GM12878 (cell line): ENCODE measurements at regions not wholly inside any gene's neighbourhood (a gene's known extent, or its start where the extent isn't known, plus 50 kb on each side); places are given as distances from the start of the nearest gene placed in this dataset.

Experiments
- ATAC-seq: fragments of 200-7000 bp; cut with Tn5 transposase; 3 replicates; pipeline ENCODE4 v1.9.1; 2020; ENCODE audit warnings: mild to moderate bottlenecking, moderate library complexity
- BruUV-seq: library from RNA; stranded (reverse); fragments of 400-500 nt; replicated peaks from 2 replicates; lab custom pipeline; 2021; lab: Mats Ljungman, UMichigan
- CTCF ChIA-PET: fragments of 300-600 bp; sonication (Branson Sonifier 250); formaldehyde crosslinking; extraction: SDS; loops from one replicate; lab custom pipeline; 2021; ENCODE audit warnings: inconsistent platforms; lab: Yijun Ruan, JAX
- POLR2A ChIA-PET: fragments of 350-600 bp; formaldehyde crosslinking; extraction: SDS; loops from one replicate; lab custom pipeline; 2021; ENCODE audit warnings: inconsistent platforms; lab: Charles Lee
- RAD21 ChIA-PET: fragments of 300-600 bp; sonication (Branson Sonifier 250); formaldehyde crosslinking; loops from one replicate; lab custom pipeline; 2023; ENCODE audit warnings: antibody characterized with exemption; ENCODE audit not compliant: unreplicated experiment; lab: Charles Lee
- SMC1A ChIA-PET: fragments of 300-600 bp; sonication (Branson Sonifier 250); formaldehyde crosslinking; loops from one replicate; lab custom pipeline; 2023; ENCODE audit not compliant: unreplicated experiment, uncharacterized antibody; lab: Charles Lee
- DNase-seq: peaks from one replicate; pipeline ENCODE4 v3.0.0-alpha.2; 2011; ENCODE audit warnings: low read depth, low spot score
- FAIRE-seq: peaks from 3 replicates; lab custom pipeline; 2011; peaks lifted over from hg19 to GRCh38; lab: Jason Lieb, UNC
- H2AFZ ChIP-seq: 2 replicates; pipeline ENCODE4 v1.6.0; 2011; ENCODE audit warnings: low read depth, low read length, control low read depth; ENCODE audit not compliant: control insufficient read depth
- H3K27ac ChIP-seq: 2 replicates; pipeline ENCODE4 v1.5.1; 2011; ENCODE audit warnings: control low read depth; ENCODE audit not compliant: control insufficient read depth, insufficient read depth
- H3K27me3 ChIP-seq, 2 experiments: replicated peaks in 1 of 2; 2 replicates each; pipeline versions ENCODE4 v1.6.0 to v1.6.1; 2011; ENCODE audit warnings: low read length in 1 of 2; ENCODE audit not compliant: control insufficient read depth in 2 of 2, insufficient read depth in 2 of 2
- H3K36me3 ChIP-seq, 2 experiments: 2 replicates each; pipeline ENCODE4 v1.5.1; 2011; ENCODE audit warnings: low read length in 1 of 2; ENCODE audit not compliant: control insufficient read depth in 2 of 2, insufficient read depth in 2 of 2
- H3K4me1 ChIP-seq: 2 replicates; pipeline ENCODE4 v1.6.1; 2011; ENCODE audit warnings: mild to moderate bottlenecking, low read length, moderate library complexity, mixed read lengths; ENCODE audit not compliant: control insufficient read depth, insufficient read depth
- H3K4me2 ChIP-seq: 2 replicates; pipeline ENCODE4 v1.6.0; 2011; ENCODE audit warnings: control low read depth; ENCODE audit not compliant: control insufficient read depth, insufficient read depth
- H3K4me3 ChIP-seq: fragments of 200-600 bp; sonication (generic); 2 replicates; pipeline ENCODE4 v1.5.1; 2016
- H3K79me2 ChIP-seq: 2 replicates; pipeline ENCODE4 v1.6.0; 2011; ENCODE audit warnings: low read length; ENCODE audit not compliant: control insufficient read depth, insufficient read depth
- H3K9ac ChIP-seq: 2 replicates; pipeline ENCODE4 v1.8.0; 2011; ENCODE audit warnings: low read length, control low read depth, mixed read lengths; ENCODE audit not compliant: control insufficient read depth, insufficient read depth
- H3K9me3 ChIP-seq: replicated peaks from 3 replicates; pipeline ENCODE4 v1.5.1; 2011; ENCODE audit warnings: mild to moderate bottlenecking, low read length; ENCODE audit not compliant: control insufficient read depth, insufficient read depth
- H4K20me1 ChIP-seq: 2 replicates; pipeline ENCODE4 v1.6.0; 2011; ENCODE audit not compliant: control insufficient read depth, insufficient read depth
- ASH2L ChIP-seq: fragments of 300-600, 200-600 bp; sonication (generic); IDR thresholded peaks from 2 replicates; pipeline ENCODE4 v1.6.1; 2017; ENCODE audit warnings: low read depth, mild to moderate bottlenecking, borderline replicate concordance
- CREM ChIP-seq: IDR thresholded peaks from 2 replicates; pipeline ENCODE4 v1.6.1; 2014; ENCODE audit warnings: antibody characterized with exemption, low read depth
- ESRRA ChIP-seq: IDR thresholded peaks from 2 replicates; pipeline ENCODE4 v1.6.1; 2012; ENCODE audit warnings: mild to moderate bottlenecking, low read length, improper control_type of control experiment
- KDM1A ChIP-seq: fragments of 200-600 bp; sonication (generic); IDR thresholded peaks from 2 replicates; pipeline ENCODE4 v1.6.1; 2016; ENCODE audit warnings: borderline replicate concordance
- LARP7 ChIP-seq: fragments of 450-650 bp; IDR thresholded peaks from 2 replicates; pipeline ENCODE4 v1.6.1; 2017; ENCODE audit warnings: mild to moderate bottlenecking
- NFIC ChIP-seq: IDR thresholded peaks from 2 replicates; pipeline ENCODE4 v1.6.1; 2012; ENCODE audit warnings: low read depth, mild to moderate bottlenecking, inconsistent platforms, low read length, moderate library complexity
- RAD51 ChIP-seq: fragments of 450-650 bp; IDR thresholded peaks from 2 replicates; pipeline ENCODE4 v1.6.1; 2016; ENCODE audit warnings: moderate library complexity, mild to moderate bottlenecking, inconsistent platforms
- SRF ChIP-seq, 2 experiments: IDR thresholded peaks; 2 replicates each; pipeline ENCODE4 v1.6.1; 2011; ENCODE audit warnings: low read depth in 2 of 2, low read length in 2 of 2, mild to moderate bottlenecking in 1 of 2, moderate library complexity in 1 of 2
- SUZ12 ChIP-seq: fragments of 200-600 bp; sonication (generic); IDR thresholded peaks from one replicate; pipeline ENCODE4 v1.6.1; 2018; ENCODE audit warnings: antibody characterized with exemption, mild to moderate bottlenecking; ENCODE audit not compliant: unreplicated experiment
- WGBS: methylation state at CpG from one replicate; pipeline ENCODE4 v1.1.6; 2016; ENCODE audit warnings: low lambda C conversion rate; ENCODE audit not compliant: insufficient replicate concordance, insufficient coverage; ENCODE audit errors: missing lambda C conversion rate; 5-methylcytosine and 5-hydroxymethylcytosine counted together
- in situ Hi-C: fragments of 300-500 bp; cut with MboI; formaldehyde crosslinking; loops from 9 replicates; pipeline ENCODE4 v1.14.3; 2018; ENCODE audit warnings: mixed read lengths
- intact Hi-C: fragments of 100-400 bp; cut with micrococcal nuclease; formaldehyde crosslinking; loops from one replicate; pipeline ENCODE4 v1.14.2; 2022; ENCODE audit not compliant: unreplicated experiment
- TF ChIP-seq, protein P1 (sequence below): IDR thresholded peaks from 2 replicates; pipeline ENCODE4 v1.6.1; 2011; ENCODE audit warnings: low read depth, mild to moderate bottlenecking, low read length, moderate library complexity, borderline replicate concordance; ENCODE audit errors: extremely low read depth
- TF ChIP-seq, protein P2 (sequence below): IDR thresholded peaks from 2 replicates; pipeline ENCODE4 v1.6.1; 2011; ENCODE audit warnings: borderline replicate concordance, low read depth, mild to moderate bottlenecking, moderate library complexity, low read length; ENCODE audit not compliant: insufficient read depth, poor library complexity, severe bottlenecking
- TF ChIP-seq, protein P3 (sequence below): fragments of 450-650 bp; IDR thresholded peaks from 2 replicates; pipeline ENCODE4 v1.6.1; 2018; ENCODE audit warnings: borderline replicate concordance, mild to moderate bottlenecking; ENCODE audit not compliant: partially characterized antibody
- TF ChIP-seq, protein P4 (sequence below): fragments of 450-650 bp; IDR thresholded peaks from 2 replicates; pipeline ENCODE4 v1.6.1; 2017; ENCODE audit warnings: mild to moderate bottlenecking
- TF ChIP-seq, protein P5 (sequence below): IDR thresholded peaks from 2 replicates; pipeline ENCODE4 v1.6.1; 2011; ENCODE audit warnings: mild to moderate bottlenecking, low read depth, low read length, moderate library complexity; ENCODE audit not compliant: insufficient replicate concordance

DNA sequence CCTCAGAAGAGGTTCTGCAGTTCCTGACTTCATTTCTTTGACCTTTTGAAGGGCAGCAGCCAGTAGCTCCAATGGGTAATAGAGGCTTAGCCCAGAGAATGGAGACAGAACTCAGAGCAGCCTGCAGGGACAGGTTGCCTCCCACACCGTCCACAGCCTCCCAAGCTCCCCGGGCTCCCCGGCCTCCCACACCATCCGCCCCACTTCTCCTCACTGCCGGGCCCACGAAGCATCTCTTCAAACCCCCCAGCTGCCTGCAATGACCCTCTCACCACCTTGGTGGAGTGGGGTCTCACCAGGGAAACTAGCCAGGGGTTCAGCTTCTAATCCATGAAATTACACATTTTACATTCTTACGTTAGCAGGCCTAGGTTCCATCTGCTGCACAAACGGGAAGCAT, 652.0 kb upstream of the SALL3 start:
- Histone ChIP-seq H3K36me3 (no peaks in the 10 kb centered on the region), H3K9me3 (no peaks in the 10 kb centered on the region), H3K4me3 (no peak overlapping the region), H3K9ac (no peak overlapping the region), H2AFZ (no peak overlapping the region), H3K79me2 (no peaks in the 10 kb centered on the region), H3K4me1 (no peaks in the 10 kb centered on the region), H3K27ac (no peak overlapping the region), H3K4me2 (no peak overlapping the region), H4K20me1 (no peaks in the 10 kb centered on the region), H3K27me3 (no peaks in the 10 kb centered on the region)
- BruUV-seq: no TSS peak
- DNase-seq: no peak
- FAIRE-seq: no peak
- ATAC-seq: no peak
- ChIA-PET CTCF (no interaction called here), RAD21 (no interaction called here), SMC1A (no interaction called here), POLR2A (no interaction called here)
- intact Hi-C loops (no loop called here), in situ Hi-C loops (no loop called here)
- WGBS: 47% methylated on average over 8 of the region's 8 CpGs
- TF ChIP-seq RAD51 (no peak), SRF (IDR thresholded peaks at IDR 0.05; ENCODE audit: low read depth in 2 of 2, low read length in 2 of 2) (no peak), KDM1A (no peak), CREM (no peak), LARP7 (no peak), ESRRA (no peak), ASH2L (no peak), SUZ12 (no peak), NFIC (no peak)
- TF ChIP-seq, protein P1, sequence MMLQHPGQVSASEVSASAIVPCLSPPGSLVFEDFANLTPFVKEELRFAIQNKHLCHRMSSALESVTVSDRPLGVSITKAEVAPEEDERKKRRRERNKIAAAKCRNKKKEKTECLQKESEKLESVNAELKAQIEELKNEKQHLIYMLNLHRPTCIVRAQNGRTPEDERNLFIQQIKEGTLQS: no peak
- TF ChIP-seq, protein P2, sequence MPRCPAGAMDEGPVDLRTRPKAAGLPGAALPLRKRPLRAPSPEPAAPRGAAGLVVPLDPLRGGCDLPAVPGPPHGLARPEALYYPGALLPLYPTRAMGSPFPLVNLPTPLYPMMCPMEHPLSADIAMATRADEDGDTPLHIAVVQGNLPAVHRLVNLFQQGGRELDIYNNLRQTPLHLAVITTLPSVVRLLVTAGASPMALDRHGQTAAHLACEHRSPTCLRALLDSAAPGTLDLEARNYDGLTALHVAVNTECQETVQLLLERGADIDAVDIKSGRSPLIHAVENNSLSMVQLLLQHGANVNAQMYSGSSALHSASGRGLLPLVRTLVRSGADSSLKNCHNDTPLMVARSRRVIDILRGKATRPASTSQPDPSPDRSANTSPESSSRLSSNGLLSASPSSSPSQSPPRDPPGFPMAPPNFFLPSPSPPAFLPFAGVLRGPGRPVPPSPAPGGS: no peak
- TF ChIP-seq, protein P3, sequence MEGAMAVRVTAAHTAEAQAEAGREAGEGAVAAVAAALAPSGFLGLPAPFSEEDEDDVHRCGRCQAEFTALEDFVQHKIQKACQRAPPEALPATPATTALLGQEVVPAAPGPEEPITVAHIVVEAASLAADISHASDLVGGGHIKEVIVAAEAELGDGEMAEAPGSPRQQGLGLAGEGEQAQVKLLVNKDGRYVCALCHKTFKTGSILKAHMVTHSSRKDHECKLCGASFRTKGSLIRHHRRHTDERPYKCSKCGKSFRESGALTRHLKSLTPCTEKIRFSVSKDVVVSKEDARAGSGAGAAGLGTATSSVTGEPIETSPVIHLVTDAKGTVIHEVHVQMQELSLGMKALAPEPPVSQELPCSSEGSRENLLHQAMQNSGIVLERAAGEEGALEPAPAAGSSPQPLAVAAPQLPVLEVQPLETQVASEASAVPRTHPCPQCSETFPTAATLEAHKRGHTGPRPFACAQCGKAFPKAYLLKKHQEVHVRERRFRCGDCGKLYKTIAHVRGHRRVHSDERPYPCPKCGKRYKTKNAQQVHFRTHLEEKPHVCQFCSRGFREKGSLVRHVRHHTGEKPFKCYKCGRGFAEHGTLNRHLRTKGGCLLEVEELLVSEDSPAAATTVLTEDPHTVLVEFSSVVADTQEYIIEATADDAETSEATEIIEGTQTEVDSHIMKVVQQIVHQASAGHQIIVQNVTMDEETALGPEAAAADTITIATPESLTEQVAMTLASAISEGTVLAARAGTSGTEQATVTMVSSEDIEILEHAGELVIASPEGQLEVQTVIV: no peak
- TF ChIP-seq, protein P4, sequence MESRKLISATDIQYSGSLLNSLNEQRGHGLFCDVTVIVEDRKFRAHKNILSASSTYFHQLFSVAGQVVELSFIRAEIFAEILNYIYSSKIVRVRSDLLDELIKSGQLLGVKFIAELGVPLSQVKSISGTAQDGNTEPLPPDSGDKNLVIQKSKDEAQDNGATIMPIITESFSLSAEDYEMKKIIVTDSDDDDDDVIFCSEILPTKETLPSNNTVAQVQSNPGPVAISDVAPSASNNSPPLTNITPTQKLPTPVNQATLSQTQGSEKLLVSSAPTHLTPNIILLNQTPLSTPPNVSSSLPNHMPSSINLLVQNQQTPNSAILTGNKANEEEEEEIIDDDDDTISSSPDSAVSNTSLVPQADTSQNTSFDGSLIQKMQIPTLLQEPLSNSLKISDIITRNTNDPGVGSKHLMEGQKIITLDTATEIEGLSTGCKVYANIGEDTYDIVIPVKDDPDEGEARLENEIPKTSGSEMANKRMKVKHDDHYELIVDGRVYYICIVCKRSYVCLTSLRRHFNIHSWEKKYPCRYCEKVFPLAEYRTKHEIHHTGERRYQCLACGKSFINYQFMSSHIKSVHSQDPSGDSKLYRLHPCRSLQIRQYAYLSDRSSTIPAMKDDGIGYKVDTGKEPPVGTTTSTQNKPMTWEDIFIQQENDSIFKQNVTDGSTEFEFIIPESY: no peak
- TF ChIP-seq, protein P5, sequence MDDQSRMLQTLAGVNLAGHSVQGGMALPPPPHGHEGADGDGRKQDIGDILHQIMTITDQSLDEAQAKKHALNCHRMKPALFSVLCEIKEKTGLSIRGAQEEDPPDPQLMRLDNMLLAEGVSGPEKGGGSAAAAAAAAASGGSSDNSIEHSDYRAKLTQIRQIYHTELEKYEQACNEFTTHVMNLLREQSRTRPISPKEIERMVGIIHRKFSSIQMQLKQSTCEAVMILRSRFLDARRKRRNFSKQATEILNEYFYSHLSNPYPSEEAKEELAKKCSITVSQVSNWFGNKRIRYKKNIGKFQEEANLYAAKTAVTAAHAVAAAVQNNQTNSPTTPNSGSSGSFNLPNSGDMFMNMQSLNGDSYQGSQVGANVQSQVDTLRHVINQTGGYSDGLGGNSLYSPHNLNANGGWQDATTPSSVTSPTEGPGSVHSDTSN: no peak
